ENCODE measurements at regions not wholly inside any gene's neighbourhood (a gene's known extent, or its start where the extent isn't known, plus 50 kb on each side); places are given as distances from the start of the nearest gene placed in this dataset.

DNA sequence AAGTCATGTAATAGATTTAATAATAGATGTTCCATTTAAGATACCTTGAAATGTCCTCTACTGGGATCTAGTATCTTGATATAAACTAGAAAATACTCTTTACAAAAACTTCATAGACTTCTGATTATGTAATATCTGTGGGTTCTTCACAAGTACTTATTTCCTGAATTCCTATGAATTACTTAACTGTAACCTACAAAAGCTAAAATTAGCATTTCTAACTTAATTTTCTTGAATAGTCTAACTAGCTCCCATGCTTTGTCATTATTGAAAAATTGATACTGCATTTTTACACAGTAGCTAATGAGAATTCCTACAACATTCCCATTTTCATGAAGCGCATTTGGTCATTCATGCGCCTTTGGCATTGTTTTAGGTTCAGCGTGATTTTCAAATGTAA is 1828.2 kb downstream of the MAT2B start:
- POLR2A ChIA-PET = no interaction called here
- FAIRE-seq = no peak

More for the DNA sequence above, 1828.2 kb downstream of the MAT2B start:
- Histone ChIP-seq H3K9me3 (replicated peaks; ENCODE audit: control insufficient read depth, insufficient read depth, low read length) (no peaks in the 10 kb centered on the region), H3K27ac (ENCODE audit: insufficient read depth, low read depth, low read length) (no peak overlapping the region), H4K20me1 (replicated peaks; ENCODE audit: control insufficient read depth, extremely low read depth, insufficient read depth, low read length) (no peaks in the 10 kb centered on the region), H3K4me3 (replicated peaks in 1 of 3; ENCODE audit: insufficient read depth in 1 of 3, low read depth in 1 of 3, low read length in 3 of 3) (no peak overlapping the region), H3K36me3 (ENCODE audit: control insufficient read depth in 2 of 2, extremely low read depth in 1 of 2, insufficient read depth in 2 of 2, low read length in 2 of 2) (no peaks in the 10 kb centered on the region), H3K9me1 (replicated peaks; ENCODE audit: control insufficient read depth, extremely low read depth, insufficient read depth, low read length) (no peaks in the 10 kb centered on the region), H3K27me3 (ENCODE audit: control insufficient read depth in 2 of 2, insufficient read depth in 2 of 2, low read length in 2 of 2) (no peaks in the 10 kb centered on the region), H3K79me2 (ENCODE audit: control insufficient read depth, insufficient read depth, low read length) (no peaks in the 10 kb centered on the region), H3K4me1 (ENCODE audit: control insufficient read depth, extremely low read depth, insufficient read depth, low read length) (peaks cover 2% of the 10 kb centered on the region), H3K4me2 (ENCODE audit: insufficient read depth, low read length) (no peak overlapping the region), H2AFZ (ENCODE audit: low read depth, low read length) (no peak overlapping the region), H3K9ac (replicated peaks; ENCODE audit: extremely low read depth, insufficient read depth, low read length) (no peak overlapping the region)
- no peak for DNase-seq (ENCODE audit: low read depth, low spot score)
- dilution Hi-C loops (cut with MboI; ENCODE audit: extremely low pct_ligation_motif_present, low sequenced_read_pairs) (no loop called here), intact Hi-C loops (cut with micrococcal nuclease) (no loop called here)
- CTCF ChIA-PET = no interaction called here
- no peak for TF ChIP-seq JUN (IDR thresholded peaks at IDR 0.05; ENCODE audit: borderline replicate concordance, insufficient read depth, insufficient read length, low read depth)
- TF ChIP-seq, protein P1, sequence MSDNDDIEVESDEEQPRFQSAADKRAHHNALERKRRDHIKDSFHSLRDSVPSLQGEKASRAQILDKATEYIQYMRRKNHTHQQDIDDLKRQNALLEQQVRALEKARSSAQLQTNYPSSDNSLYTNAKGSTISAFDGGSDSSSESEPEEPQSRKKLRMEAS (IDR thresholded peaks at IDR 0.05; ENCODE audit: insufficient read depth, insufficient read length) = no peak
- no peak for TF ChIP-seq POLR2AphosphoS5 (IDR thresholded peaks at IDR 0.05; ENCODE audit: insufficient read depth, low read depth, low read length)
- no peak for TF ChIP-seq MYC (IDR thresholded peaks at IDR 0.05; ENCODE audit: low read depth, low read length)
- TF ChIP-seq CTCF (IDR thresholded peaks at IDR 0.05; ENCODE audit: extremely low read depth in 1 of 2, insufficient read depth in 1 of 2, low read depth in 1 of 2, low read length in 2 of 2) = no peak
- no peak for TF ChIP-seq POLR2A (IDR thresholded peaks at IDR 0.05; ENCODE audit: low read depth, low read length)
- no peak for TF ChIP-seq EZH2 (IDR thresholded peaks at IDR 0.05; ENCODE audit: borderline replicate concordance, low read depth, low read length, severe bottlenecking)
- TF ChIP-seq GATA2 (IDR thresholded peaks at IDR 0.05; ENCODE audit: insufficient read depth, insufficient read length, low read depth, low read length) = no peak
- TF ChIP-seq FOS (IDR thresholded peaks at IDR 0.05; ENCODE audit: borderline replicate concordance, insufficient read depth, low read length) = no peak
- BruUV-seq (replicated peaks) = no TSS peak

Data from endothelial cell of umbilical vein (primary cell).